ENCODE measurements at regions not wholly inside any gene's neighbourhood (a gene's known extent, or its start where the extent isn't known, plus 50 kb on each side); places are given as distances from the start of the nearest gene placed in this dataset.

GRCh38 chr9:80556631-80557030 lies 984.9 kb downstream of the TLE4 start:
- no peak for TF ChIP-seq CTCF (IDR thresholded peaks at IDR 0.05; ENCODE audit: insufficient read depth, low read length, missing control alignments)
- POLR2A ChIA-PET = no interaction called here
- no peak for DNase-seq (ENCODE audit: low read depth, low spot score)
- CTCF ChIA-PET = no interaction called here
- H3K4me3 ChIP-seq (ENCODE audit: low read depth, low read length) = no peak overlapping the region

- POLR2A ChIA-PET = no interaction called here
- no peak for DNase-seq (ENCODE audit: low read depth, low spot score)
- CTCF ChIA-PET = no interaction called here
- no peak overlapping the region for H3K4me3 ChIP-seq (ENCODE audit: low read depth, low read length)
- no peak for TF ChIP-seq CTCF (IDR thresholded peaks at IDR 0.05; ENCODE audit: insufficient read depth, low read length, missing control alignments)
These were observed 984.1 kb downstream of the TLE4 start for GRCh38 chr9:80555782-80556325.

GRCh38 chr9:80554856-80555255 lies 983.1 kb downstream of the TLE4 start:
- DNase-seq (ENCODE audit: low read depth, low spot score) = no peak
- CTCF ChIA-PET = no interaction called here
- no peak for TF ChIP-seq CTCF (IDR thresholded peaks at IDR 0.05; ENCODE audit: insufficient read depth, low read length, missing control alignments)
- POLR2A ChIA-PET = no interaction called here
- no peak overlapping the region for H3K4me3 ChIP-seq (ENCODE audit: low read depth, low read length)

- CTCF ChIA-PET = no interaction called here
- no peak for TF ChIP-seq CTCF (IDR thresholded peaks at IDR 0.05; ENCODE audit: insufficient read depth, low read length, missing control alignments)
- H3K4me3 ChIP-seq (ENCODE audit: low read depth, low read length) = no peak overlapping the region
- no peak for DNase-seq (ENCODE audit: low read depth, low spot score)
- POLR2A ChIA-PET = no interaction called here
These were observed 982.5 kb downstream of the TLE4 start for GRCh38 chr9:80554301-80554700.

GRCh38 chr9:80552931-80553330 lies 981.2 kb downstream of the TLE4 start:
- no peak for TF ChIP-seq CTCF (IDR thresholded peaks at IDR 0.05; ENCODE audit: insufficient read depth, low read length, missing control alignments)
- no peak overlapping the region for H3K4me3 ChIP-seq (ENCODE audit: low read depth, low read length)
- ChIA-PET CTCF (no interaction called here), POLR2A (no interaction called here)
- DNase-seq (ENCODE audit: low read depth, low spot score) = no peak

GRCh38 chr9:80550181-80550580 lies 978.4 kb downstream of the TLE4 start:
- ChIA-PET CTCF (no interaction called here), POLR2A (no interaction called here)
- TF ChIP-seq CTCF (IDR thresholded peaks at IDR 0.05; ENCODE audit: insufficient read depth, low read length, missing control alignments) = no peak
- H3K4me3 ChIP-seq (ENCODE audit: low read depth, low read length) = no peak overlapping the region
- no peak for DNase-seq (ENCODE audit: low read depth, low spot score)
